ENCODE measurements at regions not wholly inside any gene's neighbourhood (a gene's known extent, or its start where the extent isn't known, plus 50 kb on each side); places are given as distances from the start of the nearest gene placed in this dataset.

- no peak for TF ChIP-seq ZNF274 (IDR thresholded peaks at IDR 0.05; ENCODE audit: low read depth, low read length)
- peak; percentile 70 for TF ChIP-seq TCF7L2 (IDR thresholded peaks at IDR 0.05; ENCODE audit: borderline replicate concordance, extremely low read depth, insufficient read depth, insufficient read length)
- no peak for ATAC-seq
- intact Hi-C loops (cut with micrococcal nuclease) = no loop called here
- H2AFZ ChIP-seq (ENCODE audit: low read depth, low read length, poor library complexity, severe bottlenecking) = no peak overlapping the region
- POLR2A ChIA-PET = no interaction called here
- no peaks in the 10 kb centered on the region for H3K9me2 ChIP-seq (ENCODE audit: insufficient read depth)
- no peak for DNase-seq (ENCODE audit: low read depth, low spot score)
- H3K27me3 ChIP-seq (ENCODE audit: insufficient read depth, low read length) = no peaks in the 10 kb centered on the region
- H3K36me3 ChIP-seq (ENCODE audit: control insufficient read depth in 1 of 2, insufficient read depth in 2 of 2, low read length in 2 of 2) = no peaks in the 10 kb centered on the region
- no peak overlapping the region for H3K9ac ChIP-seq (ENCODE audit: low read length)
- H3K4me1 ChIP-seq (ENCODE audit: control insufficient read depth in 1 of 2, insufficient read depth in 2 of 2, low read length in 2 of 2) = no peaks in the 10 kb centered on the region
- no peak overlapping the region for H3K27ac ChIP-seq (ENCODE audit: low read depth, low read length)
- no TSS peak for BruUV-seq (replicated peaks)
- no peaks in the 10 kb centered on the region for H4K20me1 ChIP-seq (ENCODE audit: insufficient read depth)
- RAD21 ChIA-PET (ENCODE audit: low non-redundant PET in 1 of 2, low total read pairs in 2 of 2, uncharacterized antibody in 2 of 2, unreplicated experiment in 2 of 2) = no interaction called here
- no peak overlapping the region for H3K4me3 ChIP-seq (replicated peaks in 1 of 2; ENCODE audit: low read depth in 1 of 2, low read length in 2 of 2)
- no peak overlapping the region for H3K4me2 ChIP-seq (ENCODE audit: low read length)
- CTCF ChIA-PET = no interaction called here
- no peaks in the 10 kb centered on the region for H3K9me3 ChIP-seq (ENCODE audit: control insufficient read depth in 1 of 2, insufficient read depth in 1 of 2, low read depth in 1 of 2, low read length in 2 of 2)
- no peaks in the 10 kb centered on the region for H3K79me2 ChIP-seq (ENCODE audit: insufficient read depth, low read length)
These were observed 163.2 kb upstream of the SPANXC start for GRCh38 chrX:141405486-141405852.

- DNase-seq (ENCODE audit: low read depth, low spot score) (no peak), ATAC-seq (no peak)
- no TSS peak for BruUV-seq (replicated peaks)
- Histone ChIP-seq H3K27me3 (ENCODE audit: insufficient read depth, low read length) (no peaks in the 10 kb centered on the region), H3K4me3 (replicated peaks in 1 of 2; ENCODE audit: low read depth in 1 of 2, low read length in 2 of 2) (no peak overlapping the region), H4K20me1 (ENCODE audit: insufficient read depth) (no peaks in the 10 kb centered on the region), H3K9me2 (ENCODE audit: insufficient read depth) (no peaks in the 10 kb centered on the region), H3K27ac (ENCODE audit: low read depth, low read length) (no peak overlapping the region), H3K36me3 (ENCODE audit: control insufficient read depth in 1 of 2, insufficient read depth in 2 of 2, low read length in 2 of 2) (no peaks in the 10 kb centered on the region), H3K4me2 (ENCODE audit: low read length) (no peak overlapping the region), H3K9ac (ENCODE audit: low read length) (no peak overlapping the region), H3K79me2 (ENCODE audit: insufficient read depth, low read length) (no peaks in the 10 kb centered on the region), H3K4me1 (ENCODE audit: control insufficient read depth in 1 of 2, insufficient read depth in 2 of 2, low read length in 2 of 2) (no peaks in the 10 kb centered on the region), H3K9me3 (ENCODE audit: control insufficient read depth in 1 of 2, insufficient read depth in 1 of 2, low read depth in 1 of 2, low read length in 2 of 2) (no peaks in the 10 kb centered on the region), H2AFZ (ENCODE audit: low read depth, low read length, poor library complexity, severe bottlenecking) (no peak overlapping the region)
- ChIA-PET CTCF (no interaction called here), RAD21 (ENCODE audit: low non-redundant PET in 1 of 2, low total read pairs in 2 of 2, uncharacterized antibody in 2 of 2, unreplicated experiment in 2 of 2) (no interaction called here), POLR2A (no interaction called here)
- intact Hi-C loops (cut with micrococcal nuclease) = no loop called here
- TF ChIP-seq YY1 (IDR thresholded peaks at IDR 0.05; ENCODE audit: extremely low read depth, insufficient replicate concordance, low read depth, low read length) (no peak), EZH2 (IDR thresholded peaks at IDR 0.05) (no peak), POLR2AphosphoS5 (IDR thresholded peaks at IDR 0.05; ENCODE audit: low read depth, low read length) (no peak), RAD21 (IDR thresholded peaks at IDR 0.05; ENCODE audit: low read depth) (no peak), EGR1 (IDR thresholded peaks at IDR 0.05; ENCODE audit: low read depth) (no peak), SRF (IDR thresholded peaks at IDR 0.05; ENCODE audit: low read depth) (no peak), CTCF (IDR thresholded peaks at IDR 0.05 in 2 of 3, conservative IDR thresholded peaks at IDR 0.05 in 1 of 3; ENCODE audit: borderline replicate concordance in 1 of 3, insufficient read depth in 1 of 3, low read depth in 2 of 3, low read length in 2 of 3) (no peak), ZNF274 (IDR thresholded peaks at IDR 0.05; ENCODE audit: low read depth, low read length) (no peak), EZH2phosphoT487 (IDR thresholded peaks at IDR 0.05; ENCODE audit: borderline replicate concordance) (no peak), ATF3 (IDR thresholded peaks at IDR 0.05) (no peak), CEBPB (IDR thresholded peaks at IDR 0.05; ENCODE audit: low read depth) (no peak), MAX (IDR thresholded peaks at IDR 0.05) (no peak), FOSL1 (IDR thresholded peaks at IDR 0.05; ENCODE audit: low read depth) (no peak), ZBTB33 (IDR thresholded peaks at IDR 0.05; ENCODE audit: extremely low read depth, insufficient replicate concordance, low read length) (no peak), TCF7L2 (IDR thresholded peaks at IDR 0.05; ENCODE audit: borderline replicate concordance, extremely low read depth, insufficient read depth, insufficient read length) (no peak), ZFX (IDR thresholded peaks at IDR 0.05) (no peak), POLR2A (IDR thresholded peaks at IDR 0.05; ENCODE audit: borderline replicate concordance, extremely low read depth, insufficient read depth, insufficient read length) (no peak)
These were observed 160.7 kb upstream of the SPANXC start for GRCh38 chrX:141402897-141403610.
